MCF 10A (cell line): ENCODE measurements at regions not wholly inside any gene's neighbourhood (a gene's known extent, or its start where the extent isn't known, plus 50 kb on each side); places are given as distances from the start of the nearest gene placed in this dataset.

Experiments used
- BruUV-seq: library from RNA; stranded (reverse); fragments of 400-500 nt; replicated peaks from 2 replicates; lab custom pipeline; 2021; lab: Mats Ljungman, UMichigan
- CTCF ChIA-PET: fragments of 300-600 bp; sonication (Branson Sonifier 250); formaldehyde crosslinking; extraction: SDS; loops from one replicate; lab custom pipeline; 2021; ENCODE audit warnings: antibody characterized with exemption, inconsistent platforms; lab: Yijun Ruan, JAX
- POLR2A ChIA-PET: fragments of 300-600, 350-650 bp; sonication (Branson Sonifier 250); formaldehyde crosslinking; extraction: SDS; loops from one replicate; lab custom pipeline; 2020; ENCODE audit warnings: antibody characterized with exemption, inconsistent platforms; lab: Yijun Ruan, JAX
- DNase-seq: peaks from one replicate; pipeline ENCODE4 v3.0.0-alpha.2; 2018; ENCODE audit not compliant: unreplicated experiment
- H3K27ac Mint-ChIP-seq: one replicate; pipeline ENCODE4 v1.8.0; 2022; ENCODE audit warnings: mild to moderate bottlenecking, low read depth, mixed read lengths; ENCODE audit not compliant: unreplicated experiment
- H3K27me3 Mint-ChIP-seq: one replicate; pipeline ENCODE4 v1.8.0; 2022; ENCODE audit warnings: mixed read lengths; ENCODE audit not compliant: insufficient read depth, unreplicated experiment
- H3K36me3 Mint-ChIP-seq: one replicate; pipeline ENCODE4 v1.8.0; 2022; ENCODE audit warnings: mild to moderate bottlenecking, moderate library complexity, mixed read lengths; ENCODE audit not compliant: insufficient read depth, unreplicated experiment
- H3K4me1 Mint-ChIP-seq: one replicate; pipeline ENCODE4 v1.8.0; 2022; ENCODE audit warnings: mixed read lengths; ENCODE audit not compliant: insufficient read depth, unreplicated experiment
- H3K4me3 Mint-ChIP-seq: one replicate; pipeline ENCODE4 v1.8.0; 2022; ENCODE audit warnings: mild to moderate bottlenecking, moderate library complexity, mixed read lengths; ENCODE audit not compliant: unreplicated experiment
- H3K9me3 Mint-ChIP-seq: one replicate; pipeline ENCODE4 v1.8.0; 2022; ENCODE audit warnings: mixed read lengths; ENCODE audit not compliant: unreplicated experiment
- intact Hi-C: fragments of 100-400 bp; cut with micrococcal nuclease; formaldehyde crosslinking; loops from 2 replicates; pipeline ENCODE4 v1.14.1; 2022
- TF ChIP-seq, protein P1 (sequence below): fragments of 200-600 bp; IDR thresholded peaks from one replicate; pipeline ENCODE4 v1.8.0; 2022; ENCODE audit warnings: antibody characterized with exemption, mild to moderate bottlenecking; ENCODE audit not compliant: unreplicated experiment

DNA sequence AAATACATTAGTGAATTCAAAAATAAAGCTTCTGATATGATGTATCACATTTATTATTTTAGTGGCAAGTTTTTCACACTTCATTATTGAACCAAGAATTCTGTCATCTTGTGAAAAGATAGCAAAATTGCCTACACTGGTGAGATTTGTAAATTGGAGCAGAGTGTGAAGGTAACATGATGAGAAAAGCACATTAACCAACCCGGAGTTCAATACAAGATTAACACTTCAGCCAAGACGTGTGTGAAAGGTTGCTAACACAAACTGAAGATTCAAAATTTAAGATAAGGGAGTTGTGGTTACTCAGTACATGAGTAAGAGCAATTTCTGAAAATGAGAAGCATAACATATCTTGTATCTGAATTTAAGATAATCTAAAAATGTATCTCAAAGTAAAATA is 346.7 kb downstream of the PDHA2 start:
- ChIA-PET POLR2A (no interaction called here), CTCF (no interaction called here)
- DNase-seq: no peak
- no peaks in the 10 kb centered on the region for H3K9me3 Mint-ChIP-seq
- no peak overlapping the region for H3K4me3 Mint-ChIP-seq
- TF ChIP-seq, protein P1, sequence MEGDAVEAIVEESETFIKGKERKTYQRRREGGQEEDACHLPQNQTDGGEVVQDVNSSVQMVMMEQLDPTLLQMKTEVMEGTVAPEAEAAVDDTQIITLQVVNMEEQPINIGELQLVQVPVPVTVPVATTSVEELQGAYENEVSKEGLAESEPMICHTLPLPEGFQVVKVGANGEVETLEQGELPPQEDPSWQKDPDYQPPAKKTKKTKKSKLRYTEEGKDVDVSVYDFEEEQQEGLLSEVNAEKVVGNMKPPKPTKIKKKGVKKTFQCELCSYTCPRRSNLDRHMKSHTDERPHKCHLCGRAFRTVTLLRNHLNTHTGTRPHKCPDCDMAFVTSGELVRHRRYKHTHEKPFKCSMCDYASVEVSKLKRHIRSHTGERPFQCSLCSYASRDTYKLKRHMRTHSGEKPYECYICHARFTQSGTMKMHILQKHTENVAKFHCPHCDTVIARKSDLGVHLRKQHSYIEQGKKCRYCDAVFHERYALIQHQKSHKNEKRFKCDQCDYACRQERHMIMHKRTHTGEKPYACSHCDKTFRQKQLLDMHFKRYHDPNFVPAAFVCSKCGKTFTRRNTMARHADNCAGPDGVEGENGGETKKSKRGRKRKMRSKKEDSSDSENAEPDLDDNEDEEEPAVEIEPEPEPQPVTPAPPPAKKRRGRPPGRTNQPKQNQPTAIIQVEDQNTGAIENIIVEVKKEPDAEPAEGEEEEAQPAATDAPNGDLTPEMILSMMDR: no peak
- no peaks in the 10 kb centered on the region for H3K27me3 Mint-ChIP-seq
- H3K36me3 Mint-ChIP-seq: no peaks in the 10 kb centered on the region
- no peak overlapping the region for H3K27ac Mint-ChIP-seq
- BruUV-seq: no TSS peak
- H3K4me1 Mint-ChIP-seq: peaks cover 5% of the 10 kb centered on the region
- intact Hi-C loops: no loop called here

DNA sequence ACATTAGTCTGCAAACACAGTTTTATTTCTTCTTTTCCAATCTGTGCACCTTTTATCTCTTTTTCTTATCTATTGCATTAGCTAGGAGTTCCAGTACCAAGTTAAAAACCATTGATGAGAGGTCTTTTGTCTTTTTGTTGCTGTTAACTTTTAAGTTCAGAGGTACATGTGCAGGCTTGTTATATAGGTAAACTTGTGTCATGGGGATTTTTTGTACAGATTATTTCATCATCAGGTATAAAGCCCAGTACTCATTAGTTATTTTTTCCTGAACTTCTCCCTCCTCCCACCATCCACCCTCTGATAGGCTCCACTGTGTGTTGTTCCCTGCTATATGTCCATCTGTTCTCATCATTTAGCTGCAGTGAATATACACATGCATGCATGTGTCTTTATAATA is 349.9 kb downstream of the PDHA2 start:
- no TSS peak for BruUV-seq
- peak; percentile 8 for DNase-seq
- no peak overlapping the region for H3K4me3 Mint-ChIP-seq
- TF ChIP-seq, protein P1: no peak
- H3K27ac Mint-ChIP-seq: no peak overlapping the region
- peaks cover 5% of the 10 kb centered on the region for H3K4me1 Mint-ChIP-seq
- POLR2A ChIA-PET: no interaction called here
- H3K36me3 Mint-ChIP-seq: no peaks in the 10 kb centered on the region
- no peaks in the 10 kb centered on the region for H3K9me3 Mint-ChIP-seq
- intact Hi-C loops: no loop called here
- H3K27me3 Mint-ChIP-seq: no peaks in the 10 kb centered on the region
- CTCF ChIA-PET: no interaction called here

DNA sequence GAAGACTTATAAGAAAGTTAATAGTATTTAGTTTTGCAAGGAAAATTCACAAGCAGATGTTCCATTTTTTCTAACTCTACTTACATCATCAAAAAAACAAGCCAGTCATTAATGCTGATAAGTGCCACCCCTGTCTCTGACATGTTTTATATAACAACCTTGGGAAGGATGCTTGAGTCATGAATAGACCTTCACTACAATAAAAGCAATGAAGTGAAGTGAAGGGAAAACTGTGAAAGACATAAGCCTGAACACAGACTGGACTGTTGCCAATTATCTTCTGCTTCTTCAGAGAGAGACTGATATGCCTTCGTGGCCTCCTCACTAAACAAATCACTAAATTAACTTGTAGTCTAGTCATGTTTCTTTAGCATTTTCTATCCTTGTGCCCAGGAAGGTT is 353.2 kb downstream of the PDHA2 start:
- CTCF ChIA-PET: interaction anchor here (0.7 kb wide), 1 partner anchor 961 kb away, joined by 4 read pairs; no protein-coding TSS in a partner anchor
- Mint-ChIP-seq H3K27me3 (no peaks in the 10 kb centered on the region), H3K9me3 (no peaks in the 10 kb centered on the region), H3K4me3 (no peak overlapping the region), H3K36me3 (no peaks in the 10 kb centered on the region), H3K27ac (no peak overlapping the region), H3K4me1 (peaks cover 5% of the 10 kb centered on the region)
- TF ChIP-seq, protein P1: no peak
- BruUV-seq: no TSS peak
- POLR2A ChIA-PET: no interaction called here
- DNase-seq: no peak
- intact Hi-C loops: no loop called here

DNA sequence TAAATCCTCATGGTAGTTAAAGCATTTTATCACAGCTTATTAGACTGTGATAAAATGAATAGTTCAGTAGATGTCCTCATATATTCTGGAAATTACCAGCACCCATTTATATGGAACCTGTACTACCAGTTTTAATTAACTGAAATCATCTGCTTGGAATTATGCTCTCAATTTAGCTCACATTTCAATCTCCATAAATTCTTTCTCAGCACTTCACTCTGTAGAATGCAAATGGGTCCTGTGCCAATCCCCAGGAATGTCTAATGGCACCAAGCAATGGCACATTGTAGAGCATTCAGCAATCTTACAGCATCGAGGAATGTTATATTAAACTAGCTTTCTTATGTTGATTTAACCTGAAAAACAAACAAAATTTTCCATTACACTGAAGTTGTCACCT is 355.1 kb downstream of the PDHA2 start:
- CTCF ChIA-PET: interaction anchor here (0.6 kb wide), 1 partner anchor 1564 kb away, joined by 4 read pairs; no protein-coding TSS in a partner anchor
- Mint-ChIP-seq H3K27me3 (no peaks in the 10 kb centered on the region), H3K36me3 (no peaks in the 10 kb centered on the region), H3K4me1 (no peaks in the 10 kb centered on the region), H3K4me3 (no peak overlapping the region), H3K9me3 (no peaks in the 10 kb centered on the region), H3K27ac (no peak overlapping the region)
- no peak for DNase-seq
- TF ChIP-seq, protein P1: no peak
- BruUV-seq: no TSS peak
- intact Hi-C loops: no loop called here
- POLR2A ChIA-PET: no interaction called here
